Upper lobe of left lung (tissue), 6 donors: ENCODE measurements at regions not wholly inside any gene's neighbourhood (a gene's known extent, or its start where the extent isn't known, plus 50 kb on each side); places are given as distances from the start of the nearest gene placed in this dataset.

Experiments
- ATAC-seq, 2 donors: fragments of 200-7000 bp; cut with Tn5 transposase; one replicate each; pipeline ENCODE4 v1.9.1; 2022; ENCODE audit warnings: mild to moderate bottlenecking in 2 of 2, moderate library complexity in 2 of 2; ENCODE audit not compliant: low FRiP score in 2 of 2
- DNase-seq, 2 donors: peaks; one replicate each; pipeline ENCODE4 v3.0.0-alpha.2; 2019 to 2020
- H3K27ac ChIP-seq, 4 donors: fragments of 200-600 bp; sonication (generic); one replicate each; pipeline ENCODE4 v1.5.1; 2016 to 2019
- H3K27me3 ChIP-seq, 4 donors: fragments of 200-600 bp; sonication (generic); one replicate each; pipeline ENCODE4 v1.5.1; 2017 to 2019
- H3K36me3 ChIP-seq, 4 donors: fragments of 200-600 bp; sonication (generic); one replicate each; pipeline ENCODE4 v1.5.1; 2016 to 2019
- H3K4me1 ChIP-seq, 4 donors: fragments of 200-600 bp; sonication (generic); one replicate each; pipeline ENCODE4 v1.5.1; 2018 to 2019
- H3K4me3 ChIP-seq, 4 donors: fragments of 200-600 bp; sonication (generic); one replicate each; pipeline ENCODE4 v1.5.1; 2017 to 2019; ENCODE audit warnings: mild to moderate bottlenecking in 2 of 4, moderate library complexity in 1 of 4
- H3K9me3 ChIP-seq, 4 donors: fragments of 200-600 bp; sonication (generic); one replicate each; pipeline ENCODE4 v1.5.1; 2018 to 2019
- EP300 ChIP-seq, 4 donors: sonication (generic); formaldehyde crosslinking; IDR thresholded peaks; one replicate each; pipeline ENCODE4 v1.5.1; 2017; ENCODE audit warnings: antibody characterized with exemption in 4 of 4, control low read depth in 2 of 4
- POLR2A ChIP-seq, 4 donors: fragments of 450-650 bp; IDR thresholded peaks; one replicate each; pipeline ENCODE4 v1.5.1; 2016 to 2017; ENCODE audit warnings: antibody characterized with exemption in 4 of 4, mild to moderate bottlenecking in 2 of 4
- POLR2AphosphoS5 ChIP-seq, 2 donors: sonication (generic); formaldehyde crosslinking; IDR thresholded peaks; one replicate each; pipeline ENCODE4 v1.5.1; 2017; ENCODE audit warnings: antibody characterized with exemption in 2 of 2
- WGBS, 2 donors: methylation state at CpG; one replicate each; pipeline ENCODE4 v1.1.5; 2017 to 2018; 5-methylcytosine and 5-hydroxymethylcytosine counted together
- TF ChIP-seq, protein P1 (sequence below), 6 experiments: fragments of 450-650 bp in 4 of 6; fragments of 200-600 bp in 2 of 6; sonication (generic) in 2 of 6; IDR thresholded peaks; one replicate each; pipeline ENCODE4 v1.5.1; 2016 to 2019; ENCODE audit warnings: antibody characterized with exemption in 6 of 6
- donor health status: DM: no; HTN: no; CAD: no; lungs with moderate emphysema.
- donor health status: DM: no; HTN: yes; CAD: no; lungs with severe emphysema.

DNA sequence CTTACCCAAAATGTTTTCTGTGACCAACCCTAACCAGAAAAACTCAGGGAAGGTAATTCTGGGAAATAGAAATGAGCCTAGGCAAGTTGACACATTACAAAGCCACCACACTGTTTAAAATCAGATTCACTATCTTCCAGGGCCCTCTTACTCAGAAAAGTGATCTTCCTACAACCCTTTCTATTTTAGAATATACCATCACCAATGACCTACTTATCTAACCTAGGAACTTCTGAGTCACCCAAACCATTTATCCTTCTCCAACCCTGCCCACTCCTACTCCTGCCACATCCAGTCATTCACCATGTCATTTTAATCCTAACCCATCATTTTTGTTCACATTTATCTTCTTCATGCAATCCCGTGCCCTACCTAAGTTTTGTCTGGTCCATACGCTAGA, 89.9 kb downstream of the FTHL17 start:
- Histone ChIP-seq H3K4me1 (no peaks in the 10 kb centered on the region), H3K9me3 (no peaks in the 10 kb centered on the region), H3K27me3 (no peaks in the 10 kb centered on the region), H3K27ac (no peak overlapping the region), H3K36me3 (no peaks in the 10 kb centered on the region), H3K4me3 (no peak overlapping the region)
- DNase-seq: no peak
- no peak for ATAC-seq
- TF ChIP-seq EP300 (IDR thresholded peaks at IDR 0.05) (no peak), POLR2A (IDR thresholded peaks at IDR 0.05) (no peak), POLR2AphosphoS5 (IDR thresholded peaks at IDR 0.05) (no peak)
- TF ChIP-seq, protein P1, sequence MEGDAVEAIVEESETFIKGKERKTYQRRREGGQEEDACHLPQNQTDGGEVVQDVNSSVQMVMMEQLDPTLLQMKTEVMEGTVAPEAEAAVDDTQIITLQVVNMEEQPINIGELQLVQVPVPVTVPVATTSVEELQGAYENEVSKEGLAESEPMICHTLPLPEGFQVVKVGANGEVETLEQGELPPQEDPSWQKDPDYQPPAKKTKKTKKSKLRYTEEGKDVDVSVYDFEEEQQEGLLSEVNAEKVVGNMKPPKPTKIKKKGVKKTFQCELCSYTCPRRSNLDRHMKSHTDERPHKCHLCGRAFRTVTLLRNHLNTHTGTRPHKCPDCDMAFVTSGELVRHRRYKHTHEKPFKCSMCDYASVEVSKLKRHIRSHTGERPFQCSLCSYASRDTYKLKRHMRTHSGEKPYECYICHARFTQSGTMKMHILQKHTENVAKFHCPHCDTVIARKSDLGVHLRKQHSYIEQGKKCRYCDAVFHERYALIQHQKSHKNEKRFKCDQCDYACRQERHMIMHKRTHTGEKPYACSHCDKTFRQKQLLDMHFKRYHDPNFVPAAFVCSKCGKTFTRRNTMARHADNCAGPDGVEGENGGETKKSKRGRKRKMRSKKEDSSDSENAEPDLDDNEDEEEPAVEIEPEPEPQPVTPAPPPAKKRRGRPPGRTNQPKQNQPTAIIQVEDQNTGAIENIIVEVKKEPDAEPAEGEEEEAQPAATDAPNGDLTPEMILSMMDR (IDR thresholded peaks at IDR 0.05): no peak
- 84 to 97% methylated on average over 2 of the region's 2 CpGs for WGBS, 2 donors

DNA sequence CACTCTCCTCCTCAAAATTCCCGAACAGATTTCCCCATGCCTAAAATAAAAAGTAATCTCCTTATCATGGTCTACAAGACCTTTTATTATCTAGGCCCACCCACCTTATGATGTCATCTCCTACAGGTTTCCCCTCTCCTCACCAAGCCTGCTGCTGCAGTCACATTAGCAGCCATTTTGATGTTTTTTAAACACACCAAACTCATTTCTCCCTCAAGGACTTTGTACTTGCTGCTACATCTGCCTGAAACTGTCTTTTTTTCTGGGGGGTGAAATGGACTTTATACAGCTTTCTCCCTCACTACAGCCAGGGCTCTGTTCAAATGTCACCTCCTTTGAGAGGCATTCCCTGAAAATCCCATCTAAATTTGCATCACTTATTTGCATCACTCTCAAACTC, 90.2 kb upstream of the TAB3 start:
- Histone ChIP-seq H3K36me3 (no peaks in the 10 kb centered on the region), H3K9me3 (no peaks in the 10 kb centered on the region), H3K27ac (no peak overlapping the region), H3K4me3 (no peak overlapping the region), H3K4me1 (no peaks in the 10 kb centered on the region), H3K27me3 (no peaks in the 10 kb centered on the region)
- WGBS, 2 donors: 60 to 71% methylated on average over 1 of the region's 1 CpG
- TF ChIP-seq POLR2AphosphoS5 (IDR thresholded peaks at IDR 0.05) (no peak), EP300 (IDR thresholded peaks at IDR 0.05) (no peak), POLR2A (IDR thresholded peaks at IDR 0.05) (no peak)
- TF ChIP-seq, protein P1 (IDR thresholded peaks at IDR 0.05): no peak
- ATAC-seq (no peak), DNase-seq (no peak)

DNA sequence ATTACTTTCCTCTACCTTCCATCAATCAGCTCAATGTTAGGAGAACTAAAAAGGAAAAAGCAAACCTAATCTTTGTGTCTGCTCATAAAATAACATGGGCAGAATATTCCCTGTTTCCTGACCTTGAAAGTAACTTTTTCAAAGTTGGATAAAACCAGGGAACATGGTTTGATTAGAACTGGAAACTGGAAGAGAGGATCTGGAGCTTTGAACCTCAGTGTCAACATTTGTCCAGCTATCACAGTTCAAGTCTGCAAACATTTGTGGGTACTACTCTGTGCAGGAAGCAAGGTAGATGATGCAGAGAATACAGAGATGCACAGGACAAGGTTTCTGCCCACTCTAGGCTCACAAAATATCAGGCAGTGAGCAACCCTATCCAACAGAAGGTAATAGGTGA, 86.4 kb upstream of the TAB3 start:
- H3K9me3 ChIP-seq: no peaks in the 10 kb centered on the region
- ATAC-seq: no peak
- TF ChIP-seq, protein P1 (IDR thresholded peaks at IDR 0.05): no peak
- no peak for TF ChIP-seq POLR2A (IDR thresholded peaks at IDR 0.05)
- TF ChIP-seq EP300 (IDR thresholded peaks at IDR 0.05): no peak
- TF ChIP-seq POLR2AphosphoS5 (IDR thresholded peaks at IDR 0.05): no peak
- no peaks in the 10 kb centered on the region for H3K27me3 ChIP-seq
- no peaks in the 10 kb centered on the region for H3K36me3 ChIP-seq
- DNase-seq: no peak
- H3K4me3 ChIP-seq: no peak overlapping the region
- no peaks in the 10 kb centered on the region for H3K4me1 ChIP-seq
- no peak overlapping the region for H3K27ac ChIP-seq

DNA sequence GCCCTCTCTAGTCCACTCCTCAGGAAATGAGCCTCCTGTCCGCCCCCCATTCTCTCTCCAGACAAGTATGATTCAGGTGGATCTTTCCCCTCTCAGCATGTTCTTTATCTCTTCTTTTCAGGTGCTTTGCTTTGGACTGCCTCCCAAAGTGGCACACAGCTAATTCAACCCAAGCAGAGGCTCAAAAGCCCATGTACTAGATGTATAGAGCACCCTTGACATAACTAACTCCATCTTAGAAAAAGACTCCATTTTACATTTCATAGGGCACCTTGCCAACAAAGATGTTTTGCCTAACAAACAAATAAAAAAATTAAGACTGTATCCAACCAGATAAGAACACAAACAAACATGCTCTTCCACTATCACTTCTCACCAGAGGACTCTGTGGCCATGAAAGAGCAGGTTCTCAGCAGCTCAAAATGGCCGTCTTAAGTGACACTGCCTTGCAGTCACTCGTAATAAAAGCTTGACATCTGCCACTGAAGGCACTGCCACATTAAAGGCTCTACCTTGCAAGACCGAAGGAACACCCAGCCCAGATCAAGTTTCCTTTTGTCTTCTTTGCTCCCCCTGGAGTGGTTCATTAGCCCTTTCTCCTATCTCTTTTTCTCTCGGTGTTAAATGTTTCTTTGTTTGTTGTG, 84.9 kb upstream of the TAB3 start:
- ATAC-seq (no peak), DNase-seq (no peak)
- H3K4me1 ChIP-seq: no peaks in the 10 kb centered on the region
- no peaks in the 10 kb centered on the region for H3K36me3 ChIP-seq
- no peaks in the 10 kb centered on the region for H3K27me3 ChIP-seq
- no peaks in the 10 kb centered on the region for H3K9me3 ChIP-seq
- TF ChIP-seq POLR2A (IDR thresholded peaks at IDR 0.05): no peak
- TF ChIP-seq, protein P1 (IDR thresholded peaks at IDR 0.05): no peak
- TF ChIP-seq EP300 (IDR thresholded peaks at IDR 0.05): no peak
- TF ChIP-seq POLR2AphosphoS5 (IDR thresholded peaks at IDR 0.05): no peak
- H3K4me3 ChIP-seq: no peak overlapping the region
- no peak overlapping the region for H3K27ac ChIP-seq
- 69 to 72% methylated on average over 5 of the region's 5 CpGs for WGBS, 2 donors
